OCI-LY7 (cell line): ENCODE measurements at regions not wholly inside any gene's neighbourhood (a gene's known extent, or its start where the extent isn't known, plus 50 kb on each side); places are given as distances from the start of the nearest gene placed in this dataset.

Experiments
- BruUV-seq: library from RNA; stranded (reverse); fragments of 400-500 nt; replicated peaks from 2 replicates; lab custom pipeline; 2021; lab: Mats Ljungman, UMichigan
- CTCF ChIA-PET: fragments of 300-600 bp; sonication (Branson Sonifier 250); formaldehyde crosslinking; loops from one replicate; lab custom pipeline; 2022; ENCODE audit warnings: antibody characterized with exemption; ENCODE audit not compliant: unreplicated experiment; lab: Charles Lee
- POLR2A ChIA-PET: fragments of 300-600 bp; sonication (Branson Sonifier 250); formaldehyde crosslinking; loops from one replicate; lab custom pipeline; 2022; ENCODE audit warnings: antibody characterized with exemption; lab: Charles Lee
- DNase-seq: peaks from one replicate; pipeline ENCODE4 v3.0.0-alpha.2; 2015; ENCODE audit warnings: low spot score
- H2AFZ ChIP-seq: fragments of 200-600 bp; sonication (generic), shearing (Covaris generic); 2 replicates; pipeline ENCODE4 v1.6.1; 2014; ENCODE audit warnings: mild to moderate bottlenecking, antibody characterized with exemption, low read length, moderate library complexity
- H3K27ac ChIP-seq: fragments of 200-600 bp; sonication (generic); 2 replicates; pipeline ENCODE4 v1.5.1; 2014; ENCODE audit warnings: mixed run types, low read depth, mild to moderate bottlenecking, moderate library complexity, low read length, inconsistent platforms; ENCODE audit not compliant: poor library complexity, severe bottlenecking
- H3K36me3 ChIP-seq: fragments of 200-600 bp; sonication (generic); 2 replicates; pipeline ENCODE4 v1.6.1; 2014; ENCODE audit warnings: mild to moderate bottlenecking, antibody characterized with exemption, low read length, moderate library complexity, mixed read lengths; ENCODE audit not compliant: insufficient read depth
- H3K4me1 ChIP-seq: fragments of 200-600 bp; sonication (generic); 2 replicates; pipeline ENCODE4 v1.5.1; 2014; ENCODE audit warnings: mild to moderate bottlenecking, low read length; ENCODE audit not compliant: insufficient read depth, poor library complexity, severe bottlenecking
- H3K4me2 ChIP-seq: fragments of 200-600 bp; sonication (generic); 2 replicates; pipeline ENCODE4 v1.6.1; 2014; ENCODE audit warnings: mild to moderate bottlenecking, low read length
- H3K4me3 ChIP-seq: fragments of 200-600 bp; sonication (generic); 2 replicates; pipeline ENCODE4 v1.5.1; 2014; ENCODE audit warnings: mild to moderate bottlenecking, low read depth, low read length; ENCODE audit not compliant: poor library complexity, severe bottlenecking
- H3K79me2 ChIP-seq: fragments of 200-600 bp; sonication (generic); 2 replicates; pipeline ENCODE4 v1.6.1; 2016; ENCODE audit warnings: low read depth, mild to moderate bottlenecking, low read length, moderate library complexity, mixed read lengths; ENCODE audit not compliant: insufficient read depth
- H3K9me2 ChIP-seq: fragments of 200-600 bp; sonication (generic); 2 replicates; pipeline ENCODE4 v1.6.1; 2016; ENCODE audit warnings: mild to moderate bottlenecking, low read length, mixed read lengths; ENCODE audit not compliant: insufficient read depth
- H3K9me3 ChIP-seq: fragments of 200-600 bp; sonication (generic); 2 replicates; pipeline ENCODE4 v1.6.1; 2014; ENCODE audit warnings: mild to moderate bottlenecking, mixed run types, low read length, mixed read lengths
- H4K20me1 ChIP-seq: fragments of 200-600 bp; sonication (generic); 2 replicates; pipeline ENCODE4 v1.6.1; 2014; ENCODE audit warnings: mild to moderate bottlenecking, antibody characterized with exemption, low read length, moderate library complexity, mixed read lengths; ENCODE audit not compliant: insufficient read depth
- CTCF ChIP-seq: fragments of 200-600 bp; sonication (generic); conservative IDR thresholded peaks from 2 replicates; pipeline ENCODE4 v1.5.1; 2014; ENCODE audit warnings: mild to moderate bottlenecking, antibody characterized with exemption, low read length, moderate library complexity, mixed read lengths
- EZH2phosphoT487 ChIP-seq: fragments of 200-600 bp; sonication (generic); IDR thresholded peaks from 2 replicates; pipeline ENCODE4 v1.6.1; 2018; ENCODE audit warnings: low read depth, borderline replicate concordance, mild to moderate bottlenecking, mixed run types, antibody characterized with exemption, low read length, moderate library complexity, mixed read lengths
- intact Hi-C: fragments of 100-400 bp; cut with micrococcal nuclease; formaldehyde crosslinking; loops from one replicate; pipeline ENCODE4 v1.10.0; 2022; ENCODE audit not compliant: unreplicated experiment

GRCh38 chr16:85448557-85449190, 164.4 kb upstream of the GSE1 start:
- peak; percentile 87 for DNase-seq
- H4K20me1 ChIP-seq, result no peaks in the 10 kb centered on the region
- peak overlapping the region; percentile 70 for H3K4me2 ChIP-seq
- H3K79me2 ChIP-seq, result no peaks in the 10 kb centered on the region
- no peak for TF ChIP-seq EZH2phosphoT487
- TF ChIP-seq CTCF, result no peak
- BruUV-seq, result TSS peak; percentile 69
- H3K36me3 ChIP-seq, result no peaks in the 10 kb centered on the region
- H3K4me3 ChIP-seq, result peak overlapping the region; percentile 18
- POLR2A ChIA-PET, result interaction anchor here (0.5 to 1.1 kb wide), 3 partner anchors 11 to 1643 kb away, joined by 3 to 4 read pairs (median 3); no protein-coding TSS in a partner anchor
- CTCF ChIA-PET, result interaction anchor here (0.6 to 3.2 kb wide), 3 partner anchors 105 to 168 kb away, joined by 5 to 16 read pairs (median 5); no protein-coding TSS in a partner anchor
- intact Hi-C loops, result loop anchor here (1.0 to 5.0 kb wide), 4 partner anchors 109 to 240 kb away; partner anchors contain the start of gene GINS2
- H2AFZ ChIP-seq, result peak overlapping the region; percentile 77; the same call in 1 of the 2 replicates
- peak overlapping the region; percentile 86 for H3K27ac ChIP-seq
- no peaks in the 10 kb centered on the region for H3K9me3 ChIP-seq
- no peaks in the 10 kb centered on the region for H3K9me2 ChIP-seq
- H3K4me1 ChIP-seq, result peaks cover 61% of the 10 kb centered on the region

- H2AFZ ChIP-seq, result peak overlapping the region; percentile 77; the same call in 1 of the 2 replicates
- no TSS peak for BruUV-seq
- CTCF ChIA-PET, result interaction anchor here (0.6 to 0.9 kb wide), 2 partner anchors 161 to 166 kb away, joined by 3 to 5 read pairs; no protein-coding TSS in a partner anchor
- H3K4me3 ChIP-seq, result peak overlapping the region; percentile 18
- DNase-seq, result no peak
- no peaks in the 10 kb centered on the region for H4K20me1 ChIP-seq
- no peaks in the 10 kb centered on the region for H3K36me3 ChIP-seq
- H3K9me3 ChIP-seq, result no peaks in the 10 kb centered on the region
- intact Hi-C loops, result loop anchor here (5.0 kb wide), 2 partner anchors 108 to 137 kb away; no protein-coding TSS in a partner anchor
- H3K4me1 ChIP-seq, result peaks cover 59% of the 10 kb centered on the region
- no peaks in the 10 kb centered on the region for H3K79me2 ChIP-seq
- peak overlapping the region; percentile 86 for H3K27ac ChIP-seq
- no peaks in the 10 kb centered on the region for H3K9me2 ChIP-seq
- TF ChIP-seq CTCF, result no peak
- no peak for TF ChIP-seq EZH2phosphoT487
- H3K4me2 ChIP-seq, result peak overlapping the region; percentile 70
- POLR2A ChIA-PET, result interaction anchor here (0.8 kb wide), 1 partner anchor 15 kb away, joined by 3 read pairs; no protein-coding TSS in a partner anchor
Observed at GRCh38 chr16:85449191-85449884, 163.8 kb upstream of the GSE1 start.
